H7 (cell line): ENCODE measurements at regions not wholly inside any gene's neighbourhood (a gene's known extent, or its start where the extent isn't known, plus 50 kb on each side); places are given as distances from the start of the nearest gene placed in this dataset.
"Not testable (repeated sequence)": the region's sequence is repeated elsewhere in the genome, so short reads cannot be mapped to it uniquely, and the experiment has no call there.

Source experiments
- DNase-seq: peaks from one replicate; pipeline ENCODE4 v3.0.0; 2012
- H3K27me3 ChIP-seq: 2 replicates; pipeline ENCODE4 v1.6.0; 2011; ENCODE audit warnings: mild to moderate bottlenecking, low read length; ENCODE audit not compliant: control insufficient read depth, insufficient read depth
- H3K36me3 ChIP-seq: replicated peaks from 2 replicates; pipeline ENCODE4 v1.5.1; 2011; ENCODE audit warnings: low read length; ENCODE audit not compliant: control insufficient read depth, insufficient read depth
- H3K4me3 ChIP-seq: 2 replicates; pipeline ENCODE4 v1.5.1; 2011; ENCODE audit warnings: low read depth, mild to moderate bottlenecking, control low read depth, low read length, moderate library complexity; ENCODE audit not compliant: insufficient read depth

DNA sequence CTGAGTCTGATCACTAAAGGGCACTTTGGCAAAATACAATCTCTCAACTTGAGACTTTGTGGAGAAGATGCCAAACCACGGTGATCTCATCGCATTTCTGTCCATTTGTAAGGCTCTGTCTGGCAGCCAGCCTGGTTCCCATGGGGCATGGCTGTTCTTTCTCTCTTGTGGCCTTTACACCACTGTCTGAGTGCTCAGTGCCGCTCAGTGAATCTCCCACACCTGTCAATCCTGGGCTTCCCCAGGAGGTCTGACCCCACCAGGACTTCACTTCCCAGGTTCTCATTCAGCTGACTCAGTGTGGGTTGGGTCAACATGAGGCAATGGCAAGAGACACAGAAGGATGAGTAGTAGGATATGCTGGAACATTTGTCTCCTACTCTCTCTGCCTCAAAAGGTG, 96.8 kb upstream of the TRIB2 start:
- Histone ChIP-seq H3K27me3 (no peaks in the 10 kb centered on the region), H3K36me3 (no peaks in the 10 kb centered on the region), H3K4me3 (no peak overlapping the region)
- no peak for DNase-seq

DNA sequence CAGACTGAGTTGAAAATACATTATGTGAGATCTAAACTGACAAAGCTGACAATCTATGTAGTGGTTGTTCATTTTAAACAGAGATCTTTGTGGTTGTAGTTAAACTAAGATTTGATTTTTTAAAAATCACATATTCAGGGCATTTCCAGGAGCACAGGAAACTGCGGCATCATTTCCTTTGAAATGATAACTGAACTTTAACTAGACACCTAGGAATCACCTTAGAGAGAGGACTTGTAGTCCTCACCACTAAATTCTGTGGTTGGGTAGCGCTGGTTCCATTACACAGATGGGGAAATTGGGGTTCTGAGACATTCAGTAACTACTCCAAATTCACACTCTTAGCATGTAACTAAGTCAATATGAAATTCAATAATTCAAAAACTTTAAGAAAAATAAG, 96.0 kb upstream of the TRIB2 start:
- H3K4me3 ChIP-seq: no peak overlapping the region
- no peak for DNase-seq
- H3K36me3 ChIP-seq: no peaks in the 10 kb centered on the region
- H3K27me3 ChIP-seq: no peaks in the 10 kb centered on the region

GRCh38 chr2:12623051-12623450, 93.7 kb upstream of the TRIB2 start:
- DNase-seq: no peak
- no peaks in the 10 kb centered on the region for H3K27me3 ChIP-seq
- no peak overlapping the region for H3K4me3 ChIP-seq
- H3K36me3 ChIP-seq: no peaks in the 10 kb centered on the region

- Histone ChIP-seq H3K4me3 (no peak overlapping the region), H3K36me3 (no peaks in the 10 kb centered on the region), H3K27me3 (no peaks in the 10 kb centered on the region)
- DNase-seq: no peak
Measured at GRCh38 chr2:12624384-12624783, 92.4 kb upstream of the TRIB2 start.

- H3K4me3 ChIP-seq: no peak overlapping the region
- peak; percentile 51 for DNase-seq
Measured at GRCh38 chr2:12624905-12625598, 91.7 kb upstream of the TRIB2 start.

GRCh38 chr2:12628541-12628940, 88.2 kb upstream of the TRIB2 start:
- not testable (repeated sequence) for H3K36me3 ChIP-seq, DNase-seq, H3K4me3 ChIP-seq, H3K27me3 ChIP-seq

More at GRCh38 chr2:12624905-12625598, 91.7 kb upstream of the TRIB2 start:
- no peaks in the 10 kb centered on the region for H3K27me3 ChIP-seq
- no peaks in the 10 kb centered on the region for H3K36me3 ChIP-seq

DNA sequence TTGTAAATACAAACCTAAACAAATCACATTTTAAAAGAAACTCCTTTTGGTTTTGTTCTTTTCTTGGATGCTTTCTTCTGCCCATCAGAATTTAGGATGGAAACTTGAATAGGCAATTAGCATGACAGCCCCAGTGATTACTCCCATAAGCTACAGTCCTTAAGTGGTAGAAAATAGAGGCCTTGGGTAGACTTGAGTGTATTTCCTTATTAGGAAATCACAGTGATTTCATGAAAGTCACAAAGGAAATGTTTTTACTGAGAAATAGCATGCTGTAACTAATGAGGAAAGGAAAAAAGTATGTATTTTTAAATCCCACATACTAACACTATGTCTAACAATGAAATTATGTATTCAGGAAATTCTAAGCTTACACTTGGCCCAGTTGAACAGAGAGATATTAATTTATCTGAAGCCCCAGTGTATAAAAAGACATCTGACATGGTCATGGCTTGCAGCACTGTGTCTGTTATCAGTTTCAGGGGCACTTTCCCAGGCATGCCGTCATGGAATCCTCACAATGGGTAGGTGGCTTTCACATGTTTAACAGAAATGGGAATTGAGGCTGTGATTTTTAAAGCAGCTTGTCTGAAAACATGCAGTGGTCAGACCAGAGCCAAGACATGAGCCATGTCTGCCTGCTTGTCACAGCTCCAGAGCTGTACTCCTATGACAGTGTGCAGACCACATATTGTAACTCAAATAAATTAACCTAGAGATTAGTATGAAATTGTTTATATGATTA, 79.7 kb upstream of the TRIB2 start:
- no peak for DNase-seq
- H3K36me3 ChIP-seq: no peaks in the 10 kb centered on the region
- no peak overlapping the region for H3K4me3 ChIP-seq
- no peaks in the 10 kb centered on the region for H3K27me3 ChIP-seq

DNA sequence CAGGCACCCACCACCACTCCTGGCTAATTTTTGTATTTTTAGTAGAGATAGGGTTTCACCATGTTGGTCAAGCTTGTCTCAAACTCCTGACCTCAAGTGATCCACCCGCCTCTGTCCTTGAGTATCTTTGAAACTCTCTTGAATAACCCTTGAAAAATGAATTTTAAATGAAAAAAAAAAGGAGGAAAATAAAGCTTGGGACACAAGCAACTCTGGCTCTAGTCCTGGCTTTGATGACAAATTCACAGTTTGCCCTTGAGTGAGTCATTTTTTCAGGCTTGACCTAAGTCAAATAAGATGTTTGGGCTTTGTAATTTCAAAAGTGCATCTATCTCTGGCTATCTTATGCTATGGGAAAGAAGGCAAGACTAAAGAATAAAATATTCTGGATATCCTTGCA, 79.0 kb upstream of the TRIB2 start:
- no peak for DNase-seq
- Histone ChIP-seq H3K4me3 (no peak overlapping the region), H3K36me3 (no peaks in the 10 kb centered on the region), H3K27me3 (no peaks in the 10 kb centered on the region)

- DNase-seq: no peak
- Histone ChIP-seq H3K36me3 (no peaks in the 10 kb centered on the region), H3K4me3 (no peak overlapping the region), H3K27me3 (no peaks in the 10 kb centered on the region)
Measured at GRCh38 chr2:12641441-12641840, 75.3 kb upstream of the TRIB2 start.

- Histone ChIP-seq H3K27me3 (no peaks in the 10 kb centered on the region), H3K36me3 (no peaks in the 10 kb centered on the region), H3K4me3 (no peak overlapping the region)
- no peak for DNase-seq
Measured at GRCh38 chr2:12642332-12642731, 74.4 kb upstream of the TRIB2 start.

GRCh38 chr2:12642859-12643258, 73.9 kb upstream of the TRIB2 start:
- no peak for DNase-seq
- H3K36me3 ChIP-seq: no peaks in the 10 kb centered on the region
- no peaks in the 10 kb centered on the region for H3K27me3 ChIP-seq
- H3K4me3 ChIP-seq: no peak overlapping the region

DNA sequence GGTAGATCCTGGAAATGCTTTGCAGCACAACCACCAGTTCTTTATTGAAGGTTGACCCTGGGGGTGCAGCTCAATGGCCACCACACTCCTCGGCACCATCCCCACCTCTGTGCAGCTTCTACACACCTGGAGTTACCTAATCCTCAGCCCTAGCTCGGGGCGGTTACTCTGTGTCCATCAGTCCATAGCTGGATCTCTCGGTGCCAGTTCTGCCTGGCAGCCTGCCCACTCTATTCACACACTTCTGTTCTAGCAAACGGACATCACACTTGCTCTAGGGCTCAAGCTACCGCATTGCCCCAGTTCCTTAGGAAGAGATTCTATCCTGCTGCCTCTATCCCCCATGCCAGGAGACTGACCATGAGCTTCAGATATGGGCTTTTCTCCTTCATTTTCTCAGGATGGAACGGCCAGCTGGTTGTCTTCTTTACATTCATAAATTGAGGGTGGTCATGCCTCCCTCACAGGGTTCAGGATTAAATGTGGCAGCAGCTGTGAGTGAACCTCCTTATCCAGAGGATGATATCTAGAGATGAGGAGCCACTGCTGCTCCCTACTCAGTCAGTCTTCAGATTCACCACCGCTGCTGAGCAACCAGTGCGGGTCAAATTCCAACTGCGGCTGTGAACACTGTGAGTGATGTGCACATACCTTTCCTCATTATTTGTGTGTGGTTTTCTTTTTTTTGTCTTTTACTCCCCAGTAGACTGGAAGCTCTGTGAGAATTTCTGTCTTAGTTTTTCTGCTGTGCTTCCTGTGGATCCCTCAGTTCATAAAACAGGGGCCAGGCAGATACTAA, 66.9 kb upstream of the TRIB2 start:
- Histone ChIP-seq H3K36me3 (no peaks in the 10 kb centered on the region), H3K4me3 (no peak overlapping the region), H3K27me3 (no peaks in the 10 kb centered on the region)
- DNase-seq: no peak

GRCh38 chr2:12651641-12652040, 65.1 kb upstream of the TRIB2 start:
- H3K27me3 ChIP-seq: no peaks in the 10 kb centered on the region
- no peaks in the 10 kb centered on the region for H3K36me3 ChIP-seq
- no peak for DNase-seq
- no peak overlapping the region for H3K4me3 ChIP-seq

DNA sequence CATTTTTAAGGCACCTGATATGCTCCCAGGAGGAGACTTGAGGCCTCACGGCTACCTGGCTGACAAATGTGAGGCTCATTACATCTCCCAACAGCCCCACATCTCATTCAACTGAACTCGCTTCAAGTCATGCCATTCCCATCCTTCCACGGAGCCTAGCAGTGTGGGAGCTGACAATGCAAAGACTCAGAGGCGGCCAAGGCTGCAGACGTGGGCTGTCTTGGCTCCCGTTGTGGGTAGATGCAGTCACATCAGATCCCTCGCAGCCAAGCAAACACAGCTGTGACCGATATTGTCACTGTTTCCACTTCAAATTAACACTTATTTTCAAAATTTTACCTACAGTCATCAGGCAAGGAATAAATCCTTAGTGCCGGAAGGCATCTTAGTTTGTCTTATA, 64.0 kb upstream of the TRIB2 start:
- no peak for DNase-seq
- H3K4me3 ChIP-seq: no peak overlapping the region
- no peaks in the 10 kb centered on the region for H3K36me3 ChIP-seq

DNA sequence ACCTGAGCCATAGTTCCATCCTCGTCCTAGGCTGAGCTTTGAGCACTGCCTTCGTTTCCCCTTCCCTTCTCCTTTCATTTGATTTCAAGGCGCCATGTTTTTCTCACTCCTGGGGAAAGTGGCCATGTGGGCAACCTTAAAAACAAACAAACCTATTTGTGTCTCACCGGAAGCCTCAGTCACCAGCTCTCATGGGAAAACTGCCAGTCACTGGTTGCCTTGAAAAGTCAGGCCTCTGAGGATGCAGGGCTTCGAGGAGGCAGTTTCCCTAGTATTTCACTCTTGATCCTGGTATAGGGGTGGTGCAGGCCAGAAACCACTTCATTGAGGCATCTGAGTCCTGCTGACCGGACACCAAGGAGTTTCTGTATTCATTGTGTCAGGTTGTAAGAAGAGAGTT, 59.2 kb upstream of the TRIB2 start:
- H3K4me3 ChIP-seq: no peak overlapping the region
- no peak for DNase-seq

More for the DNA sequence above, 64.0 kb upstream of the TRIB2 start:
- H3K27me3 ChIP-seq: no peaks in the 10 kb centered on the region

More for the DNA sequence above, 59.2 kb upstream of the TRIB2 start:
- Histone ChIP-seq H3K27me3 (no peaks in the 10 kb centered on the region), H3K36me3 (no peaks in the 10 kb centered on the region)
